C4-2B (cell line): ENCODE measurements at regions not wholly inside any gene's neighbourhood (a gene's known extent, or its start where the extent isn't known, plus 50 kb on each side); places are given as distances from the start of the nearest gene placed in this dataset.

Source experiments
- CTCF ChIP-seq: fragments of 450-650 bp; conservative IDR thresholded peaks from 2 replicates; pipeline ENCODE4 v1.5.1; 2017; ENCODE audit warnings: mild to moderate bottlenecking
- ZFX ChIP-seq: fragments of 450-650 bp; IDR thresholded peaks from 2 replicates; pipeline ENCODE4 v1.6.1; 2017

GRCh38 chr6:78688668-78689067 lies 178.7 kb upstream of the IRAK1BP1 start:
- TF ChIP-seq CTCF (no peak), ZFX (no peak)
